T-helper 1 cell treated with Interleukin-12 subunit alpha and Interleukin-12 subunit beta and Interleukin-4 antibody, amounts not matched to agents 30 μg/mL and 1 μg/mL, for 36 hours (primary cell): ENCODE measurements at regions not wholly inside any gene's neighbourhood (a gene's known extent, or its start where the extent isn't known, plus 50 kb on each side); places are given as distances from the start of the nearest gene placed in this dataset.
"Not testable (repeated sequence)": the region's sequence is repeated elsewhere in the genome, so short reads cannot be mapped to it uniquely, and the experiment has no call there.

Source experiments
- H3K27ac Mint-ChIP-seq: one replicate; pipeline ENCODE4 v1.8.0; 2021; ENCODE audit warnings: mild to moderate bottlenecking, mixed read lengths
- H3K27me3 Mint-ChIP-seq: one replicate; pipeline ENCODE4 v1.8.0; 2021; ENCODE audit warnings: low read depth, mixed read lengths
- H3K36me3 Mint-ChIP-seq: one replicate; pipeline ENCODE4 v1.8.0; 2021; ENCODE audit warnings: low read depth, mixed read lengths
- H3K4me1 Mint-ChIP-seq: one replicate; pipeline ENCODE4 v1.8.0; 2021; ENCODE audit warnings: low read depth, mixed read lengths
- H3K4me3 Mint-ChIP-seq: one replicate; pipeline ENCODE4 v1.8.0; 2021; ENCODE audit warnings: mild to moderate bottlenecking, moderate library complexity, mixed read lengths
- H3K9me3 Mint-ChIP-seq: one replicate; pipeline ENCODE4 v1.8.0; 2021; ENCODE audit warnings: mixed read lengths

GRCh38 chr5:26023361-26023760, 1015.0 kb downstream of the CDH9 start:
- Mint-ChIP-seq H3K27me3 (no peaks in the 10 kb centered on the region), H3K27ac (no peak overlapping the region), H3K4me3 (no peak overlapping the region), H3K4me1 (no peaks in the 10 kb centered on the region), H3K36me3 (no peaks in the 10 kb centered on the region), H3K9me3 (no peaks in the 10 kb centered on the region)

- Mint-ChIP-seq H3K9me3 (peaks cover 20% of the 10 kb centered on the region), H3K27me3 (no peaks in the 10 kb centered on the region), H3K4me1 (no peaks in the 10 kb centered on the region)
These were observed 1024.2 kb downstream of the CDH9 start for GRCh38 chr5:26014206-26014605.

GRCh38 chr5:26012078-26012477, 1026.3 kb downstream of the CDH9 start:
- Mint-ChIP-seq H3K27me3 (no peaks in the 10 kb centered on the region), H3K4me1 (no peaks in the 10 kb centered on the region), H3K4me3 (no peak overlapping the region), H3K36me3 (no peaks in the 10 kb centered on the region), H3K27ac (no peak overlapping the region), H3K9me3 (peaks cover 18% of the 10 kb centered on the region)

More at GRCh38 chr5:26014206-26014605, 1024.2 kb downstream of the CDH9 start:
- no peak overlapping the region for H3K4me3 Mint-ChIP-seq
- no peaks in the 10 kb centered on the region for H3K36me3 Mint-ChIP-seq
- no peak overlapping the region for H3K27ac Mint-ChIP-seq

- H3K27me3 Mint-ChIP-seq, result no peaks in the 10 kb centered on the region
- H3K4me1 Mint-ChIP-seq, result no peaks in the 10 kb centered on the region
- no peak overlapping the region for H3K4me3 Mint-ChIP-seq
- no peaks in the 10 kb centered on the region for H3K36me3 Mint-ChIP-seq
- no peak overlapping the region for H3K27ac Mint-ChIP-seq
- peaks cover 22% of the 10 kb centered on the region for H3K9me3 Mint-ChIP-seq
These were observed 1028.6 kb downstream of the CDH9 start for GRCh38 chr5:26009742-26010141.

- no peaks in the 10 kb centered on the region for H3K27me3 Mint-ChIP-seq
- H3K36me3 Mint-ChIP-seq, result no peaks in the 10 kb centered on the region
- peaks cover 29% of the 10 kb centered on the region for H3K9me3 Mint-ChIP-seq
- H3K4me1 Mint-ChIP-seq, result no peaks in the 10 kb centered on the region
- no peak overlapping the region for H3K4me3 Mint-ChIP-seq
- no peak overlapping the region for H3K27ac Mint-ChIP-seq
These were observed 1034.4 kb downstream of the CDH9 start for GRCh38 chr5:26003966-26004365.

- Mint-ChIP-seq H3K36me3 (no peaks in the 10 kb centered on the region), H3K9me3 (peaks cover 26% of the 10 kb centered on the region), H3K27ac (no peak overlapping the region), H3K27me3 (no peaks in the 10 kb centered on the region), H3K4me3 (no peak overlapping the region), H3K4me1 (no peaks in the 10 kb centered on the region)
These were observed 1043.2 kb downstream of the CDH9 start for GRCh38 chr5:25995209-25995608.

GRCh38 chr5:25993701-25994100, 1044.7 kb downstream of the CDH9 start:
- no peaks in the 10 kb centered on the region for H3K4me1 Mint-ChIP-seq
- no peak overlapping the region for H3K27ac Mint-ChIP-seq

GRCh38 chr5:25991639-25992038, 1046.7 kb downstream of the CDH9 start:
- Mint-ChIP-seq H3K27me3 (no peaks in the 10 kb centered on the region), H3K27ac (no peak overlapping the region), H3K36me3 (no peaks in the 10 kb centered on the region), H3K9me3 (peaks cover 29% of the 10 kb centered on the region), H3K4me3 (no peak overlapping the region), H3K4me1 (no peaks in the 10 kb centered on the region)

More at GRCh38 chr5:25993701-25994100, 1044.7 kb downstream of the CDH9 start:
- peaks cover 26% of the 10 kb centered on the region for H3K9me3 Mint-ChIP-seq
- H3K4me3 Mint-ChIP-seq, result no peak overlapping the region
- H3K27me3 Mint-ChIP-seq, result no peaks in the 10 kb centered on the region
- H3K36me3 Mint-ChIP-seq, result no peaks in the 10 kb centered on the region

- Mint-ChIP-seq H3K27me3 (no peaks in the 10 kb centered on the region), H3K4me3 (no peak overlapping the region), H3K9me3 (peaks cover 22% of the 10 kb centered on the region), H3K36me3 (no peaks in the 10 kb centered on the region), H3K27ac (no peak overlapping the region), H3K4me1 (no peaks in the 10 kb centered on the region)
These were observed 1047.6 kb downstream of the CDH9 start for GRCh38 chr5:25990771-25991170.

GRCh38 chr5:25979086-25979485, 1059.3 kb downstream of the CDH9 start:
- Mint-ChIP-seq H3K27ac (no peak overlapping the region), H3K4me3 (no peak overlapping the region), H3K36me3 (no peaks in the 10 kb centered on the region), H3K4me1 (no peaks in the 10 kb centered on the region), H3K9me3 (peaks cover 36% of the 10 kb centered on the region), H3K27me3 (no peaks in the 10 kb centered on the region)

- no peaks in the 10 kb centered on the region for H3K36me3 Mint-ChIP-seq
- H3K9me3 Mint-ChIP-seq, result peaks cover 34% of the 10 kb centered on the region
- H3K4me1 Mint-ChIP-seq, result no peaks in the 10 kb centered on the region
- no peak overlapping the region for H3K27ac Mint-ChIP-seq
- H3K4me3 Mint-ChIP-seq, result no peak overlapping the region
- H3K27me3 Mint-ChIP-seq, result no peaks in the 10 kb centered on the region
These were observed 1062.5 kb downstream of the CDH9 start for GRCh38 chr5:25975885-25976284.

GRCh38 chr5:25974451-25974850, 1063.9 kb downstream of the CDH9 start:
- H3K36me3 Mint-ChIP-seq, result no peaks in the 10 kb centered on the region
- peaks cover 23% of the 10 kb centered on the region for H3K9me3 Mint-ChIP-seq
- H3K4me1 Mint-ChIP-seq, result no peaks in the 10 kb centered on the region
- H3K27me3 Mint-ChIP-seq, result no peaks in the 10 kb centered on the region
- no peak overlapping the region for H3K27ac Mint-ChIP-seq
- H3K4me3 Mint-ChIP-seq, result no peak overlapping the region

GRCh38 chr5:25970906-25971489, 1067.4 kb downstream of the CDH9 start:
- Mint-ChIP-seq H3K4me1 (no peaks in the 10 kb centered on the region), H3K27me3 (no peaks in the 10 kb centered on the region), H3K4me3 (no peak overlapping the region), H3K36me3 (no peaks in the 10 kb centered on the region), H3K9me3 (peaks cover 22% of the 10 kb centered on the region), H3K27ac (no peak overlapping the region)

GRCh38 chr5:25969042-25969441, 1069.3 kb downstream of the CDH9 start:
- H3K4me3 Mint-ChIP-seq, H3K27ac Mint-ChIP-seq, H3K4me1 Mint-ChIP-seq, H3K36me3 Mint-ChIP-seq, H3K27me3 Mint-ChIP-seq: not testable (repeated sequence)
- H3K9me3 Mint-ChIP-seq, result peaks cover 22% of the 10 kb centered on the region

- Mint-ChIP-seq H3K27me3 (no peaks in the 10 kb centered on the region), H3K36me3 (no peaks in the 10 kb centered on the region), H3K9me3 (peaks cover 29% of the 10 kb centered on the region), H3K27ac (no peak overlapping the region), H3K4me3 (no peak overlapping the region), H3K4me1 (no peaks in the 10 kb centered on the region)
These were observed 1074.4 kb downstream of the CDH9 start for GRCh38 chr5:25964009-25964372.
